Mammary epithelial cell (primary cell): ENCODE measurements at regions not wholly inside any gene's neighbourhood (a gene's known extent, or its start where the extent isn't known, plus 50 kb on each side); places are given as distances from the start of the nearest gene placed in this dataset.

Source experiments
- EZH2 ChIP-seq: IDR thresholded peaks from 2 replicates; pipeline ENCODE4 v1.6.1; 2012; ENCODE audit warnings: low read length, inconsistent platforms, borderline replicate concordance
- TF ChIP-seq, protein P1 (sequence below), 2 donors: IDR thresholded peaks in 1 of 2; conservative IDR thresholded peaks in 1 of 2; 2 replicates each; pipeline ENCODE4 v1.5.1; 2011 to 2012; ENCODE audit warnings: inconsistent platforms in 2 of 2, low read length in 2 of 2, mild to moderate bottlenecking in 2 of 2, control low read depth in 1 of 2, low read depth in 1 of 2; ENCODE audit not compliant: insufficient read depth in 1 of 2; ENCODE audit errors: extremely low read depth in 1 of 2

- TF ChIP-seq, protein P1, sequence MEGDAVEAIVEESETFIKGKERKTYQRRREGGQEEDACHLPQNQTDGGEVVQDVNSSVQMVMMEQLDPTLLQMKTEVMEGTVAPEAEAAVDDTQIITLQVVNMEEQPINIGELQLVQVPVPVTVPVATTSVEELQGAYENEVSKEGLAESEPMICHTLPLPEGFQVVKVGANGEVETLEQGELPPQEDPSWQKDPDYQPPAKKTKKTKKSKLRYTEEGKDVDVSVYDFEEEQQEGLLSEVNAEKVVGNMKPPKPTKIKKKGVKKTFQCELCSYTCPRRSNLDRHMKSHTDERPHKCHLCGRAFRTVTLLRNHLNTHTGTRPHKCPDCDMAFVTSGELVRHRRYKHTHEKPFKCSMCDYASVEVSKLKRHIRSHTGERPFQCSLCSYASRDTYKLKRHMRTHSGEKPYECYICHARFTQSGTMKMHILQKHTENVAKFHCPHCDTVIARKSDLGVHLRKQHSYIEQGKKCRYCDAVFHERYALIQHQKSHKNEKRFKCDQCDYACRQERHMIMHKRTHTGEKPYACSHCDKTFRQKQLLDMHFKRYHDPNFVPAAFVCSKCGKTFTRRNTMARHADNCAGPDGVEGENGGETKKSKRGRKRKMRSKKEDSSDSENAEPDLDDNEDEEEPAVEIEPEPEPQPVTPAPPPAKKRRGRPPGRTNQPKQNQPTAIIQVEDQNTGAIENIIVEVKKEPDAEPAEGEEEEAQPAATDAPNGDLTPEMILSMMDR (conservative IDR thresholded peaks at IDR 0.05 in 1 of 2, IDR thresholded peaks at IDR 0.05 in 1 of 2; ENCODE audit: extremely low read depth in 1 of 2, insufficient read depth in 1 of 2, low read depth in 1 of 2, low read length in 2 of 2) = no peak
- no peak for TF ChIP-seq EZH2
Observed at GRCh38 chr2:62313449-62314227, 117.7 kb downstream of the B3GNT2 start.
